Muscle layer of duodenum (tissue), 2 donors: ENCODE measurements at regions not wholly inside any gene's neighbourhood (a gene's known extent, or its start where the extent isn't known, plus 50 kb on each side); places are given as distances from the start of the nearest gene placed in this dataset.

Experiments used
- H3K27ac ChIP-seq: one replicate; pipeline ENCODE4 v1.7.0; 2013; ENCODE audit warnings: mild to moderate bottlenecking, low read length
- H3K27me3 ChIP-seq: one replicate; pipeline ENCODE4 v1.7.0; 2013; ENCODE audit warnings: low read depth, mild to moderate bottlenecking, control low read depth, low read length
- H3K36me3 ChIP-seq, 2 donors: one replicate each; pipeline ENCODE4 v1.7.0; 2013; ENCODE audit warnings: low read length in 2 of 2, control low read depth in 1 of 2, mild to moderate bottlenecking in 1 of 2; ENCODE audit not compliant: insufficient read depth in 2 of 2, control insufficient read depth in 1 of 2
- H3K4me1 ChIP-seq, 2 donors: one replicate each; pipeline ENCODE4 v1.7.0; 2013; ENCODE audit warnings: low read length in 2 of 2, mild to moderate bottlenecking in 2 of 2, control low read depth in 1 of 2, moderate library complexity in 1 of 2; ENCODE audit not compliant: insufficient read depth in 2 of 2, control insufficient read depth in 1 of 2
- H3K4me3 ChIP-seq, 2 donors: one replicate each; pipeline ENCODE4 v1.7.0; 2013; ENCODE audit warnings: low read length in 2 of 2, low read depth in 1 of 2, mild to moderate bottlenecking in 1 of 2
- H3K9me3 ChIP-seq, 2 donors: one replicate each; pipeline ENCODE4 v1.7.0; 2013; ENCODE audit warnings: low read length in 2 of 2, control low read depth in 1 of 2, mild to moderate bottlenecking in 1 of 2; ENCODE audit not compliant: control insufficient read depth in 1 of 2
- donor health status: healthy.

- H3K4me1 ChIP-seq, result peaks cover 0 to 4% of the 10 kb centered on the region in 2 donors
- H3K4me3 ChIP-seq, result no peak overlapping the region
- no peaks in the 10 kb centered on the region for H3K27me3 ChIP-seq
- H3K36me3 ChIP-seq, result no peaks in the 10 kb centered on the region
- no peaks in the 10 kb centered on the region for H3K9me3 ChIP-seq
- no peak overlapping the region for H3K27ac ChIP-seq
These were observed 338.7 kb upstream of the ARID1B start for GRCh38 chr6:156438350-156438923.

- Histone ChIP-seq H3K27me3 (no peaks in the 10 kb centered on the region), H3K36me3 (no peaks in the 10 kb centered on the region), H3K4me3 (no peak overlapping the region), H3K4me1 (peaks cover 0 to 4% of the 10 kb centered on the region in 2 donors), H3K9me3 (no peaks in the 10 kb centered on the region), H3K27ac (no peak overlapping the region)
These were observed 339.9 kb upstream of the ARID1B start for GRCh38 chr6:156437121-156437879.

DNA sequence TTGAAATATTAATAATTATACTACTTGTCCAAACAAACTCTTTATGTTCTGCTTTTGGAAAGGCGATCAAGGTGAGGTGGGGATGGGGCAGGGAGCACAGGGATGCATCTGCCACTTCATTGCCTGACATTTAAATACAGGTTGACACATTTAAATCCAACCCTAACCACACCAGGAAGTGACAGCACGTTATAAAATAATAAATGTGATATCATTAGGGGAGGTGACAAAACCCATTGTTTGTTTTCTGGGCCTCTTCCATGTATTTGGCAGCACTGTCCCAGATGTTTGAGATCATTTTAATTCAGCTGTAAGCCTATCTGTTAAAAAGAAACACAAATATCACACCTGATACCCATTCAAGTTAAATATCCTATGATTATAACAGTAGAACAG lies 342.4 kb upstream of the ARID1B start:
- no peak overlapping the region for H3K27ac ChIP-seq
- no peaks in the 10 kb centered on the region for H3K36me3 ChIP-seq
- H3K4me1 ChIP-seq, result peaks cover 0 to 4% of the 10 kb centered on the region in 2 donors
- H3K4me3 ChIP-seq, result no peak overlapping the region
- H3K9me3 ChIP-seq, result no peaks in the 10 kb centered on the region
- H3K27me3 ChIP-seq, result no peaks in the 10 kb centered on the region

DNA sequence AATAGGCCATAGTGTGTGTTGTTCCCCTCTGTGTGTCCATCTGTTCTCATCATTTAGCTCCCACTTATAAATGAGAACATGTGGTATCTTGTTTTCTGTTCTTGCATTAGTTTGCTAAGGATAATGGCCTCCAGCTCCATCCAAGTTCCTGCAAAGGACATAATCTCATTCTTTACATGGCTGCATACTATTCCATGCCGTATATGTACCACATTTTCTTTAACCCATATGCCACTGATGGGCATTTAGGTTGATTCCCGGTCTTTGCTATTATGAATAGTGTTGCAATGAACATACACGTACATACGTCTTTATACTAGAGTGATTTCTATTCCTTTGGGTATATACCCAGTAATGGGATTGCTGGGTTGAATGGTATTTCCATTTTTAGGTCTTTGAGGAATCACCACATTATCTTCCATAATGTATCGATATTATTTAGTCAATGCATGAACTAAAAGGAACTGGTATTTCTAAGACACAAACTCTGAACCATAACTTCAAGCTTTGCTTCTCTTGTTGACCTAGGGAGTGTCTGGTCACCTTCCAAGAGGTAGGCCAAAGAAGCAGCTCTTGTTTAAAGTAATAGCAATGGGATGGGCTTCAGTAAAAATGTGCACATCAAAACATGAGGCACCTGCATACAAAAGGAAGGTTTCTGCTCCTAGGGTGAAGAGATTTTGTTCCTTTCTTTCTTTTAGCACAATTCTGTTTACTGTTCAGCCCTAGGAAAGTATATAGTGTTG lies 343.0 kb upstream of the ARID1B start:
- no peaks in the 10 kb centered on the region for H3K27me3 ChIP-seq
- H3K36me3 ChIP-seq, result no peaks in the 10 kb centered on the region
- no peak overlapping the region for H3K27ac ChIP-seq
- H3K4me1 ChIP-seq, result peaks cover 0 to 4% of the 10 kb centered on the region in 2 donors
- no peaks in the 10 kb centered on the region for H3K9me3 ChIP-seq
- no peak overlapping the region for H3K4me3 ChIP-seq

- Histone ChIP-seq H3K36me3 (no peaks in the 10 kb centered on the region), H3K4me1 (no peaks in the 10 kb centered on the region), H3K27ac (no peak overlapping the region), H3K27me3 (no peaks in the 10 kb centered on the region), H3K9me3 (no peaks in the 10 kb centered on the region), H3K4me3 (no peak overlapping the region)
These were observed 344.6 kb upstream of the ARID1B start for GRCh38 chr6:156432543-156432942.

- no peaks in the 10 kb centered on the region for H3K36me3 ChIP-seq
- H3K4me3 ChIP-seq, result no peak overlapping the region
- no peaks in the 10 kb centered on the region for H3K9me3 ChIP-seq
- H3K4me1 ChIP-seq, result no peaks in the 10 kb centered on the region
- no peaks in the 10 kb centered on the region for H3K27me3 ChIP-seq
- no peak overlapping the region for H3K27ac ChIP-seq
These were observed 346.8 kb upstream of the ARID1B start for GRCh38 chr6:156430386-156430785.

DNA sequence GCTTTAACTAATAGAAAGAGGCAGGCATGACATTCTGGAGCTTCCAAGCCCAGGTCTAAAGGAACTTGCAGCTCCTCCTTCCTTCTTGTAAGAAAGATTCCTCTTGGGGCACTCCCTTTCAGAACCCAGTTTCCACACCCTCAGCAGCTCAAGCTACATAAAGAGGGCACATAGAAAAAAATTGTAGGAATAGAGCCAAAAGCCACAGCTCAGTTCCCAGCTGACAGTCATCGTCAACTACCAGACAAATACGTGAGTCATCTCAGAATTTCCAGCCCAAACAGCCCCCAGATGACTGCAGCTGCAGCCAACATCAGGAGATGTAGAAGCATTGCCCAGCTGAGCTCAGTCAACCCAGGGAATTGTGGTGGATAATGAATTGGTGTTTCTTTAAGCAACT lies 349.8 kb upstream of the ARID1B start:
- no peaks in the 10 kb centered on the region for H3K4me1 ChIP-seq
- H3K36me3 ChIP-seq, result no peaks in the 10 kb centered on the region
- peaks cover 0 to 10% of the 10 kb centered on the region in 2 donors for H3K9me3 ChIP-seq
- H3K4me3 ChIP-seq, result no peak overlapping the region
- no peaks in the 10 kb centered on the region for H3K27me3 ChIP-seq
- no peak overlapping the region for H3K27ac ChIP-seq

DNA sequence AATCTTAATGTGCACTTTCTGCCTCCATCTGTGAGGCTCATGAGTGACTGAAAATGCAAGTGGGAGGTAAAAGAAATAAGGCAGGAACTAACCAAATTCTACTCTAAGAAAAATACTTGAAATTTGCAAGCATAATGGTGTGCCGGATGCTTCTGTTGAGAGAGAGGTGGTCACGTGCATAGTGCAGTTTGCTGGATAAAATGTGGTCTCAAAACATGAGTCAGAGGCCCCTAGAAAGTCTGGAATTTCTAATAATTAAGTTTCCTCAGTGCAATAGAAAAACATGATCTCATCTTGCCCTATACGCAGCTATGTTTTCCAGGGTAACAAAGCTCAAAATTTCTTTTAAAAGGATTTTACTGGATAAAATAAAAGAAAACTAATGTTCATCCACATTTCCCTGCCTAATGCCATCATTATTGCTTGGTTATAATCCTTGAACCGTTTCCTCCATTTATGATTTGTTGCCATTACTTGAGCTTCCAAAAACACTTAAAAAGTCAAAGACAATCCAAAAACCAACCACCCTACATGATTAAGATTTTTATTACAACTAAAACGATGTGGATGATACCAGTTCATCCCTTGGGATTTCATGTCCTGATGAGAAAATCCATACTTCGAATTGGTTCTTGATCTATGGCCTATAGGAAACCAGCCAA lies 351.7 kb upstream of the ARID1B start:
- H3K27ac ChIP-seq, result no peak overlapping the region
- H3K9me3 ChIP-seq, result peaks cover 0 to 22% of the 10 kb centered on the region in 2 donors

DNA sequence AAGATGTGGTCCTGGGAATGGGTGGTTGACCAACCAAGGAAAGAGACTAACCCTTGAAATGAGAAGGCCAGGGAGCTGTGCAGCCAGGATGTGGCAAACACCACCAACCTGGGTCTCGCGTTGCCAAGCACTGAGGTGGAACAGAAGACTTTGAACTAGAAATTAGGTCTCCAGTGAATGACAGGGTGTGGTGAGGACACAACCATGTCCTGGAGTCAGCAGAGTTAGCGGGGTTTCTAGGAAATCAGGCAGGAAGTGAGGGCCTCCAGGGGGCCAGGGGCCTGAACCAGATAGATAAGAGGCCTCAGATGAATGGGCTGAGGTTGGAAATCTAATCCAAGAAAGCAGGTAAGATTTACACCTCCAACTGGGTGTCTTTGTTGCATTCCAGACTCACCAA lies 353.3 kb upstream of the ARID1B start:
- no peak overlapping the region for H3K4me3 ChIP-seq
- H3K36me3 ChIP-seq, result no peaks in the 10 kb centered on the region
- no peak overlapping the region for H3K27ac ChIP-seq
- H3K4me1 ChIP-seq, result no peaks in the 10 kb centered on the region
- H3K9me3 ChIP-seq, result peaks cover 0 to 22% of the 10 kb centered on the region in 2 donors
- H3K27me3 ChIP-seq, result no peaks in the 10 kb centered on the region

More for the DNA sequence above, 351.7 kb upstream of the ARID1B start:
- no peaks in the 10 kb centered on the region for H3K36me3 ChIP-seq
- no peaks in the 10 kb centered on the region for H3K4me1 ChIP-seq
- no peak overlapping the region for H3K4me3 ChIP-seq
- no peaks in the 10 kb centered on the region for H3K27me3 ChIP-seq

DNA sequence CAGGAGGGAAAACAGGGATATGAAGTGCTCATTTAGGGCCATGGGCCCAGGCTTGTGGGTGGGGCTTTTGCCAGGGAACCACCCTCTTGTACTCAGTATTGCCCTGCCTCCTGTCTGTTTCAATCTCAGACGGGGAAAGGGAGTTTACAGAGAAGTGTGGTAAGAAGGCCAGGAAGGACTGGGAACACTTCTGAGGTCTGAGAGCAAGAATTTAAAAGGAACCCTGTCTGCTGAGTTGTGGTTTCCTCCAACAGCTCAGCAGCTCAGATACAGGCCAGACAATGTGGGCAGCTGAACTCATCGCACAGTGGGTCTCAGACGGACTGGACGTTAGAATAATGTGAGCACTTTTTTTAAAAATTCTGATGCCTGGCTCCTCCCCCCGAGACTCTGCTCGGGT lies 354.1 kb upstream of the ARID1B start:
- Histone ChIP-seq H3K4me3 (peak overlapping the region in 1 of 2 donors; percentile 21), H3K36me3 (no peaks in the 10 kb centered on the region), H3K27ac (no peak overlapping the region), H3K27me3 (no peaks in the 10 kb centered on the region), H3K4me1 (no peaks in the 10 kb centered on the region), H3K9me3 (peaks cover 0 to 22% of the 10 kb centered on the region in 2 donors)

GRCh38 chr6:156421933-156422332 lies 355.2 kb upstream of the ARID1B start:
- Histone ChIP-seq H3K4me1 (no peaks in the 10 kb centered on the region), H3K9me3 (peaks cover 0 to 22% of the 10 kb centered on the region in 2 donors), H3K4me3 (no peak overlapping the region), H3K36me3 (no peaks in the 10 kb centered on the region), H3K27ac (no peak overlapping the region), H3K27me3 (no peaks in the 10 kb centered on the region)
